ENCODE measurements at regions not wholly inside any gene's neighbourhood (a gene's known extent, or its start where the extent isn't known, plus 50 kb on each side); places are given as distances from the start of the nearest gene placed in this dataset.

- Histone ChIP-seq H3K9me3 (ENCODE audit: control insufficient read depth in 2 of 3, insufficient read depth in 1 of 3, low read length in 3 of 3) (no peaks in the 10 kb centered on the region), H3K4me1 (ENCODE audit: control insufficient read depth in 2 of 3, insufficient read depth in 2 of 3, low read depth in 1 of 3, low read length in 3 of 3) (no peaks in the 10 kb centered on the region), H3K4me3 (ENCODE audit: low read length in 3 of 3) (no peak overlapping the region), H3K27me3 (ENCODE audit: control insufficient read depth, insufficient read depth, low read length) (no peaks in the 10 kb centered on the region), H3K27ac (ENCODE audit: low read depth in 2 of 2, low read length in 2 of 2) (no peak overlapping the region), H3K36me3 (ENCODE audit: control insufficient read depth in 2 of 3, insufficient read depth in 3 of 3, low read length in 3 of 3) (no peaks in the 10 kb centered on the region), H3K9ac (ENCODE audit: low read length in 3 of 3) (no peak overlapping the region)
- FAIRE-seq (no peak), DNase-seq (no peak)
- intact Hi-C loops (cut with DNase I) = no loop called here
- TF ChIP-seq, protein P1, sequence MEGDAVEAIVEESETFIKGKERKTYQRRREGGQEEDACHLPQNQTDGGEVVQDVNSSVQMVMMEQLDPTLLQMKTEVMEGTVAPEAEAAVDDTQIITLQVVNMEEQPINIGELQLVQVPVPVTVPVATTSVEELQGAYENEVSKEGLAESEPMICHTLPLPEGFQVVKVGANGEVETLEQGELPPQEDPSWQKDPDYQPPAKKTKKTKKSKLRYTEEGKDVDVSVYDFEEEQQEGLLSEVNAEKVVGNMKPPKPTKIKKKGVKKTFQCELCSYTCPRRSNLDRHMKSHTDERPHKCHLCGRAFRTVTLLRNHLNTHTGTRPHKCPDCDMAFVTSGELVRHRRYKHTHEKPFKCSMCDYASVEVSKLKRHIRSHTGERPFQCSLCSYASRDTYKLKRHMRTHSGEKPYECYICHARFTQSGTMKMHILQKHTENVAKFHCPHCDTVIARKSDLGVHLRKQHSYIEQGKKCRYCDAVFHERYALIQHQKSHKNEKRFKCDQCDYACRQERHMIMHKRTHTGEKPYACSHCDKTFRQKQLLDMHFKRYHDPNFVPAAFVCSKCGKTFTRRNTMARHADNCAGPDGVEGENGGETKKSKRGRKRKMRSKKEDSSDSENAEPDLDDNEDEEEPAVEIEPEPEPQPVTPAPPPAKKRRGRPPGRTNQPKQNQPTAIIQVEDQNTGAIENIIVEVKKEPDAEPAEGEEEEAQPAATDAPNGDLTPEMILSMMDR (IDR thresholded peaks at IDR 0.05; ENCODE audit: borderline replicate concordance, extremely low read depth, insufficient read depth) = no peak
Measured at GRCh38 chr14:84581041-84581440, 948.9 kb upstream of the FLRT2 start.

DNA sequence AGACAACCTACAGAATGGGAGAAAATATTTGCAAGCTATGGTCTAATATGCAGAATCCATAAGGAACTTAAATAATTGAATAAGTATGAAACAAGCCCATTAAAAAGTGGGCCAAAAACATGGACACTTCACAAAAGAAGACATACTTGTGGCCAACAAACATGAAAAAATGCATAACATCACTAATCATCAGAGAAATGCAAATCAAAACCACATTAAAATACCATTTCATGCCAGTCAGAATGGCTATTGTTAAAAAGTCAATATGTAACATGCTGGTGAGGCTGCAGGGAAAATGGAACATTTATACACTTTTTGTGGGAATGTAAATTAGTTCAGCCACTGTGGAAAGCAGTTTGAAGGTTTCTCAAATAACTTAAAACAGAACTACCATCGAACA, 945.4 kb upstream of the FLRT2 start:
- Histone ChIP-seq H3K9ac (ENCODE audit: low read length in 3 of 3) (no peak overlapping the region), H3K4me1 (ENCODE audit: control insufficient read depth in 2 of 3, insufficient read depth in 2 of 3, low read depth in 1 of 3, low read length in 3 of 3) (no peaks in the 10 kb centered on the region), H3K36me3 (ENCODE audit: control insufficient read depth in 2 of 3, insufficient read depth in 3 of 3, low read length in 3 of 3) (no peaks in the 10 kb centered on the region), H3K27me3 (ENCODE audit: control insufficient read depth, insufficient read depth, low read length) (no peaks in the 10 kb centered on the region), H3K27ac (ENCODE audit: low read depth in 2 of 2, low read length in 2 of 2) (no peak overlapping the region), H3K9me3 (ENCODE audit: control insufficient read depth in 2 of 3, insufficient read depth in 1 of 3, low read length in 3 of 3) (no peaks in the 10 kb centered on the region), H3K4me3 (ENCODE audit: low read length in 3 of 3) (no peak overlapping the region)
- intact Hi-C loops (cut with DNase I) = no loop called here
- TF ChIP-seq, protein P1 (IDR thresholded peaks at IDR 0.05; ENCODE audit: borderline replicate concordance, extremely low read depth, insufficient read depth) = no peak
- no peak for DNase-seq
- no peak for FAIRE-seq

DNA sequence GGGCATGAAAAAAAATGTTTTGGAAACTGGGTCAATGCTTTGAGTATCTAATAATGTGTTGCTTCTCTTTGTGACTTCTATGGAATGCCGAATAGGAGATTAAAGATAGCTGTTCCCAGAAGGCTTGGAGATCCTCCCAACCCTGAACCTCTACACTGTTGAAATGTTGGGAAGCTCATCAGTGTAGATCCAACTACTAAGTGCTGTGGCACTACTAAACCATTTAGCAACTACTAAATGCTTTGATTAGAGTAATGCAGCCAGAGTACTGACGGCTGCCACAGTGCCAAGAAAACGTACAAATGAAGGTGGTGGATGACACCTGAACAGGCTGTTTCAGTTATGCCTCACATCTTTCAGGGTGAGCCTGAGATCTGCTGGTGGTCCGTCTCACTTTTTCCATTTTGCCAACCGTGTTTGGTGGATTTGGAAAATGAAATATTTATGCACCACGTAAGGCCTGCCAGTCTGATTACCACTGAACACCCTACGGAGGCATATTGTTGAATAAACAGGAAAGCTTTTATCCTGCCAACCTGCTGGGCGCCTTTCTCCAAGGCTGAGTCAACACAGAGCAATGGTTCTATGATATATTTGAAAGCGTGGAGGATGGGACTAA, 938.0 kb upstream of the FLRT2 start:
- H3K27ac ChIP-seq (ENCODE audit: low read depth in 2 of 2, low read length in 2 of 2) = no peak overlapping the region
- intact Hi-C loops (cut with DNase I) = no loop called here
- no peak overlapping the region for H3K9ac ChIP-seq (ENCODE audit: low read length in 3 of 3)
- TF ChIP-seq, protein P1 (IDR thresholded peaks at IDR 0.05; ENCODE audit: borderline replicate concordance, extremely low read depth, insufficient read depth) = no peak
- no peak for FAIRE-seq
- H3K4me3 ChIP-seq (ENCODE audit: low read length in 3 of 3) = no peak overlapping the region
- H3K4me1 ChIP-seq (ENCODE audit: control insufficient read depth in 2 of 3, insufficient read depth in 2 of 3, low read depth in 1 of 3, low read length in 3 of 3) = no peaks in the 10 kb centered on the region
- no peaks in the 10 kb centered on the region for H3K9me3 ChIP-seq (ENCODE audit: control insufficient read depth in 2 of 3, insufficient read depth in 1 of 3, low read length in 3 of 3)
- no peaks in the 10 kb centered on the region for H3K27me3 ChIP-seq (ENCODE audit: control insufficient read depth, insufficient read depth, low read length)
- H3K36me3 ChIP-seq (ENCODE audit: control insufficient read depth in 2 of 3, insufficient read depth in 3 of 3, low read length in 3 of 3) = no peaks in the 10 kb centered on the region
- DNase-seq = no peak

- intact Hi-C loops (cut with DNase I) = no loop called here
- H3K36me3 ChIP-seq (ENCODE audit: control insufficient read depth in 2 of 3, insufficient read depth in 3 of 3, low read length in 3 of 3) = no peaks in the 10 kb centered on the region
- no peak for FAIRE-seq
Measured at GRCh38 chr14:84592770-84593169, 937.2 kb upstream of the FLRT2 start.

More at GRCh38 chr14:84592770-84593169, 937.2 kb upstream of the FLRT2 start:
- no peaks in the 10 kb centered on the region for H3K27me3 ChIP-seq (ENCODE audit: control insufficient read depth, insufficient read depth, low read length)
- no peaks in the 10 kb centered on the region for H3K9me3 ChIP-seq (ENCODE audit: control insufficient read depth in 2 of 3, insufficient read depth in 1 of 3, low read length in 3 of 3)
- no peak overlapping the region for H3K4me3 ChIP-seq (ENCODE audit: low read length in 3 of 3)
- DNase-seq = no peak
- TF ChIP-seq, protein P1 (IDR thresholded peaks at IDR 0.05; ENCODE audit: borderline replicate concordance, extremely low read depth, insufficient read depth) = no peak
- no peaks in the 10 kb centered on the region for H3K4me1 ChIP-seq (ENCODE audit: control insufficient read depth in 2 of 3, insufficient read depth in 2 of 3, low read depth in 1 of 3, low read length in 3 of 3)
- no peak overlapping the region for H3K27ac ChIP-seq (ENCODE audit: low read depth in 2 of 2, low read length in 2 of 2)
- H3K9ac ChIP-seq (ENCODE audit: low read length in 3 of 3) = no peak overlapping the region

Data from kidney (tissue), 13 donors.